ENCODE measurements at regions not wholly inside any gene's neighbourhood (a gene's known extent, or its start where the extent isn't known, plus 50 kb on each side); places are given as distances from the start of the nearest gene placed in this dataset.

DNA sequence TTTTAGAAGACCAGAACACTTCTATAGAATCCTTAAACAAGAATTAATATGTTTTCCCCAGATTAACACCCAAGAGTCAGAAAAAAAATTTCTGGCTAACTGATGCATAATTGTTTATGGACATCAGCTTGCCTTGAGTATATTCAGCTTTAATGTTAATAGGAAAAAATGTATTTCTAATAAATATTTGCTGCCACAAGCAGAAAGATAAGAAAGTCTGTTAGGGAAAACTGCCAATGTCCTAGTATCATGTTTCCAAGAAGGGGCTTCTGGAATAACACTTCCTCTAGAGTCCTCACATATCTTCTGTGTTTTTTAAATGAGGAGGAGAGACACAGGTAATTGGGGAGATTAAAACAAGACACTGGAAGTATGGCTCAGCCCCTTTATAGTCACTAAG is 202.1 kb upstream of the TET2 start:
- TF ChIP-seq, protein P1, sequence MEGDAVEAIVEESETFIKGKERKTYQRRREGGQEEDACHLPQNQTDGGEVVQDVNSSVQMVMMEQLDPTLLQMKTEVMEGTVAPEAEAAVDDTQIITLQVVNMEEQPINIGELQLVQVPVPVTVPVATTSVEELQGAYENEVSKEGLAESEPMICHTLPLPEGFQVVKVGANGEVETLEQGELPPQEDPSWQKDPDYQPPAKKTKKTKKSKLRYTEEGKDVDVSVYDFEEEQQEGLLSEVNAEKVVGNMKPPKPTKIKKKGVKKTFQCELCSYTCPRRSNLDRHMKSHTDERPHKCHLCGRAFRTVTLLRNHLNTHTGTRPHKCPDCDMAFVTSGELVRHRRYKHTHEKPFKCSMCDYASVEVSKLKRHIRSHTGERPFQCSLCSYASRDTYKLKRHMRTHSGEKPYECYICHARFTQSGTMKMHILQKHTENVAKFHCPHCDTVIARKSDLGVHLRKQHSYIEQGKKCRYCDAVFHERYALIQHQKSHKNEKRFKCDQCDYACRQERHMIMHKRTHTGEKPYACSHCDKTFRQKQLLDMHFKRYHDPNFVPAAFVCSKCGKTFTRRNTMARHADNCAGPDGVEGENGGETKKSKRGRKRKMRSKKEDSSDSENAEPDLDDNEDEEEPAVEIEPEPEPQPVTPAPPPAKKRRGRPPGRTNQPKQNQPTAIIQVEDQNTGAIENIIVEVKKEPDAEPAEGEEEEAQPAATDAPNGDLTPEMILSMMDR (IDR thresholded peaks at IDR 0.05; ENCODE audit: low read length) = no peak
- no peak for TF ChIP-seq EZH2 (IDR thresholded peaks at IDR 0.05; ENCODE audit: borderline replicate concordance, low read length)
